Rectal smooth muscle tissue (tissue), 1 donor: ENCODE measurements at regions not wholly inside any gene's neighbourhood (a gene's known extent, or its start where the extent isn't known, plus 50 kb on each side); places are given as distances from the start of the nearest gene placed in this dataset.
"Not testable (repeated sequence)": the region's sequence is repeated elsewhere in the genome, so short reads cannot be mapped to it uniquely, and the experiment has no call there.

Source experiments
- H3K27ac ChIP-seq: one replicate; pipeline ENCODE4 v1.7.0; 2013; ENCODE audit warnings: low read depth, low read length, inconsistent platforms
- H3K27me3 ChIP-seq: one replicate; pipeline ENCODE4 v1.7.0; 2013; ENCODE audit warnings: low read length; ENCODE audit not compliant: control insufficient read depth, insufficient read depth
- H3K36me3 ChIP-seq: one replicate; pipeline ENCODE4 v1.7.0; 2013; ENCODE audit warnings: low read length; ENCODE audit not compliant: control insufficient read depth, insufficient read depth
- H3K4me1 ChIP-seq: one replicate; pipeline ENCODE4 v1.7.0; 2013; ENCODE audit warnings: low read length; ENCODE audit not compliant: control insufficient read depth, insufficient read depth
- H3K4me3 ChIP-seq: one replicate; pipeline ENCODE4 v1.7.0; 2013; ENCODE audit warnings: low read length
- H3K9ac ChIP-seq: one replicate; pipeline ENCODE4 v1.7.0; 2013; ENCODE audit warnings: low read length

GRCh38 chr4:186840222-186840701 lies 116.6 kb upstream of the FAT1 start:
- peak overlapping the region; percentile 30 for H3K4me3 ChIP-seq
- H3K27me3 ChIP-seq = no peaks in the 10 kb centered on the region
- peak overlapping the region; percentile 36 for H3K27ac ChIP-seq
- H3K36me3 ChIP-seq = no peaks in the 10 kb centered on the region
- peaks cover 9% of the 10 kb centered on the region for H3K4me1 ChIP-seq
- no peak overlapping the region for H3K9ac ChIP-seq

GRCh38 chr4:186840771-186841301 lies 117.2 kb upstream of the FAT1 start:
- Histone ChIP-seq H3K36me3 (no peaks in the 10 kb centered on the region), H3K27ac (no peak overlapping the region), H3K27me3 (no peaks in the 10 kb centered on the region), H3K9ac (no peak overlapping the region), H3K4me1 (peaks cover 10% of the 10 kb centered on the region), H3K4me3 (no peak overlapping the region)

GRCh38 chr4:186844059-186844681 lies 120.5 kb upstream of the FAT1 start:
- H3K36me3 ChIP-seq = no peaks in the 10 kb centered on the region
- H3K4me1 ChIP-seq = peaks cover 10% of the 10 kb centered on the region
- peak overlapping the region; percentile 42 for H3K4me3 ChIP-seq
- no peak overlapping the region for H3K9ac ChIP-seq
- no peaks in the 10 kb centered on the region for H3K27me3 ChIP-seq
- peak overlapping the region; percentile 60 for H3K27ac ChIP-seq

- peaks cover 10% of the 10 kb centered on the region for H3K4me1 ChIP-seq
- H3K27ac ChIP-seq = peak overlapping the region; percentile 77
- no peak overlapping the region for H3K4me3 ChIP-seq
- no peaks in the 10 kb centered on the region for H3K36me3 ChIP-seq
- H3K27me3 ChIP-seq = no peaks in the 10 kb centered on the region
- no peak overlapping the region for H3K9ac ChIP-seq
Measured at GRCh38 chr4:186845137-186845842, 121.6 kb upstream of the FAT1 start.

- no peaks in the 10 kb centered on the region for H3K36me3 ChIP-seq
- H3K4me3 ChIP-seq = no peak overlapping the region
- H3K27me3 ChIP-seq = no peaks in the 10 kb centered on the region
- no peak overlapping the region for H3K27ac ChIP-seq
- H3K4me1 ChIP-seq = peaks cover 10% of the 10 kb centered on the region
- H3K9ac ChIP-seq = no peak overlapping the region
Measured at GRCh38 chr4:186846426-186846825, 122.8 kb upstream of the FAT1 start.

- H3K9ac ChIP-seq = not testable (repeated sequence)
Measured at GRCh38 chr4:186847429-186848131, 123.9 kb upstream of the FAT1 start.

GRCh38 chr4:186848437-186848836 lies 124.8 kb upstream of the FAT1 start:
- no peak overlapping the region for H3K27ac ChIP-seq
- H3K4me3 ChIP-seq = no peak overlapping the region
- H3K27me3 ChIP-seq = no peaks in the 10 kb centered on the region
- H3K36me3 ChIP-seq = no peaks in the 10 kb centered on the region
- peaks cover 10% of the 10 kb centered on the region for H3K4me1 ChIP-seq
- no peak overlapping the region for H3K9ac ChIP-seq

More at GRCh38 chr4:186847429-186848131, 123.9 kb upstream of the FAT1 start:
- H3K4me3 ChIP-seq, H3K36me3 ChIP-seq, H3K27me3 ChIP-seq, H3K27ac ChIP-seq: not testable (repeated sequence)
- peaks cover 10% of the 10 kb centered on the region for H3K4me1 ChIP-seq

- no peak overlapping the region for H3K27ac ChIP-seq
- no peak overlapping the region for H3K9ac ChIP-seq
Measured at GRCh38 chr4:186851291-186852072, 127.8 kb upstream of the FAT1 start.

GRCh38 chr4:186852073-186852420 lies 128.4 kb upstream of the FAT1 start:
- H3K27ac ChIP-seq = no peak overlapping the region
- H3K4me3 ChIP-seq = no peak overlapping the region
- no peaks in the 10 kb centered on the region for H3K27me3 ChIP-seq
- no peaks in the 10 kb centered on the region for H3K4me1 ChIP-seq
- H3K36me3 ChIP-seq = no peaks in the 10 kb centered on the region
- no peak overlapping the region for H3K9ac ChIP-seq

More at GRCh38 chr4:186851291-186852072, 127.8 kb upstream of the FAT1 start:
- no peaks in the 10 kb centered on the region for H3K27me3 ChIP-seq
- no peaks in the 10 kb centered on the region for H3K36me3 ChIP-seq
- no peak overlapping the region for H3K4me3 ChIP-seq
- H3K4me1 ChIP-seq = no peaks in the 10 kb centered on the region

- H3K4me3 ChIP-seq = no peak overlapping the region
- H3K36me3 ChIP-seq = no peaks in the 10 kb centered on the region
- H3K27me3 ChIP-seq = no peaks in the 10 kb centered on the region
- H3K9ac ChIP-seq = no peak overlapping the region
- H3K27ac ChIP-seq = no peak overlapping the region
- H3K4me1 ChIP-seq = no peaks in the 10 kb centered on the region
Measured at GRCh38 chr4:186852964-186853391, 129.3 kb upstream of the FAT1 start.

- H3K4me1 ChIP-seq = no peaks in the 10 kb centered on the region
- no peaks in the 10 kb centered on the region for H3K27me3 ChIP-seq
- H3K27ac ChIP-seq = no peak overlapping the region
- H3K36me3 ChIP-seq = no peaks in the 10 kb centered on the region
- H3K9ac ChIP-seq = no peak overlapping the region
- H3K4me3 ChIP-seq = no peak overlapping the region
Measured at GRCh38 chr4:186854256-186854655, 130.6 kb upstream of the FAT1 start.

- H3K36me3 ChIP-seq = no peaks in the 10 kb centered on the region
- no peak overlapping the region for H3K4me3 ChIP-seq
- H3K27ac ChIP-seq = no peak overlapping the region
- no peaks in the 10 kb centered on the region for H3K27me3 ChIP-seq
- H3K4me1 ChIP-seq = no peaks in the 10 kb centered on the region
- H3K9ac ChIP-seq = no peak overlapping the region
Measured at GRCh38 chr4:186855111-186855510, 131.5 kb upstream of the FAT1 start.
